Endothelial cell of umbilical vein (primary cell): ENCODE measurements at regions not wholly inside any gene's neighbourhood (a gene's known extent, or its start where the extent isn't known, plus 50 kb on each side); places are given as distances from the start of the nearest gene placed in this dataset.

Experiments
- BruUV-seq: library from RNA; stranded (reverse); fragments of 400-500 nt; replicated peaks from 2 replicates; lab custom pipeline; 2021; lab: Mats Ljungman, UMichigan
- CTCF ChIA-PET: fragments of 300-600, 350-600 bp; sonication (Branson Sonifier 250); formaldehyde crosslinking; loops from one replicate; lab custom pipeline; 2021; ENCODE audit warnings: antibody characterized with exemption, inconsistent platforms; lab: Charles Lee
- POLR2A ChIA-PET: fragments of 300-600, 350-600 bp; sonication (Branson Sonifier 250); formaldehyde crosslinking; loops from one replicate; lab custom pipeline; 2021; ENCODE audit warnings: antibody characterized with exemption, inconsistent platforms; lab: Charles Lee
- DNase-seq: peaks from one replicate; pipeline ENCODE4 v3.0.0-alpha.2; 2011; ENCODE audit warnings: low read depth, low spot score
- FAIRE-seq: peaks from 2 replicates; lab custom pipeline; 2011; peaks lifted over from hg19 to GRCh38; lab: Jason Lieb, UNC
- H2AFZ ChIP-seq: 2 replicates; pipeline ENCODE4 v1.6.0; 2012; ENCODE audit warnings: low read depth, low read length, control low read depth, inconsistent platforms
- H3K27ac ChIP-seq: 2 replicates; pipeline ENCODE4 v1.5.1; 2011; ENCODE audit warnings: low read depth, mild to moderate bottlenecking, control low read depth, low read length, moderate library complexity; ENCODE audit not compliant: insufficient read depth
- H3K27me3 ChIP-seq, 2 experiments: 2 replicates each; pipeline versions ENCODE4 v1.6.0 to v1.6.1; 2011; ENCODE audit warnings: low read length in 2 of 2, mixed read lengths in 1 of 2; ENCODE audit not compliant: control insufficient read depth in 2 of 2, insufficient read depth in 2 of 2
- H3K36me3 ChIP-seq, 2 experiments: 2 replicates in 1 of 2; 3 replicates in 1 of 2; pipeline ENCODE4 v1.5.1; 2011; ENCODE audit warnings: low read length in 2 of 2, mild to moderate bottlenecking in 1 of 2, moderate library complexity in 1 of 2; ENCODE audit not compliant: control insufficient read depth in 2 of 2, insufficient read depth in 2 of 2; ENCODE audit errors: extremely low read depth in 1 of 2
- H3K4me1 ChIP-seq: 3 replicates; pipeline ENCODE4 v1.5.1; 2011; ENCODE audit warnings: mild to moderate bottlenecking, low read length; ENCODE audit not compliant: control insufficient read depth, insufficient read depth; ENCODE audit errors: extremely low read depth
- H3K4me2 ChIP-seq: 2 replicates; pipeline ENCODE4 v1.6.1; 2011; ENCODE audit warnings: low read length, control low read depth, mixed read lengths; ENCODE audit not compliant: insufficient read depth
- H3K4me3 ChIP-seq, 3 experiments: fragments of 200-600 bp in 1 of 3; sonication (generic), shearing (Covaris generic) in 1 of 3; replicated peaks in 1 of 3; 2 replicates each; pipeline ENCODE4 v1.5.1; 2011 to 2016; ENCODE audit warnings: control low read depth in 3 of 3, low read length in 3 of 3, mild to moderate bottlenecking in 2 of 3, inconsistent platforms in 1 of 3, low read depth in 1 of 3, moderate library complexity in 1 of 3; ENCODE audit not compliant: insufficient read depth in 1 of 3
- H3K79me2 ChIP-seq: 2 replicates; pipeline ENCODE4 v1.6.0; 2012; ENCODE audit warnings: low read length, inconsistent platforms; ENCODE audit not compliant: control insufficient read depth, insufficient read depth
- H3K9ac ChIP-seq: replicated peaks from 2 replicates; pipeline ENCODE3; 2011; ENCODE audit warnings: low read length, control low read depth; ENCODE audit not compliant: insufficient read depth; ENCODE audit errors: extremely low read depth
- H3K9me1 ChIP-seq: replicated peaks from 3 replicates; pipeline ENCODE4 v1.6.0; 2011; ENCODE audit warnings: mild to moderate bottlenecking, low read length; ENCODE audit not compliant: control insufficient read depth, insufficient read depth; ENCODE audit errors: extremely low read depth
- H3K9me3 ChIP-seq: replicated peaks from 2 replicates; pipeline ENCODE4 v1.5.1; 2012; ENCODE audit warnings: low read length, inconsistent platforms; ENCODE audit not compliant: control insufficient read depth, insufficient read depth
- H4K20me1 ChIP-seq: replicated peaks from 2 replicates; pipeline ENCODE3; 2011; ENCODE audit warnings: mild to moderate bottlenecking, low read length; ENCODE audit not compliant: control insufficient read depth, insufficient read depth; ENCODE audit errors: extremely low read depth
- EZH2 ChIP-seq: IDR thresholded peaks from 2 replicates; pipeline ENCODE4 v1.6.1; 2012; ENCODE audit warnings: borderline replicate concordance, low read depth, mild to moderate bottlenecking, moderate library complexity, low read length, inconsistent platforms; ENCODE audit not compliant: severe bottlenecking
- FOS ChIP-seq: IDR thresholded peaks from 2 replicates; pipeline ENCODE4 v1.6.1; 2011; ENCODE audit warnings: mild to moderate bottlenecking, low read length, moderate library complexity, borderline replicate concordance; ENCODE audit not compliant: insufficient read depth
- GATA2 ChIP-seq: IDR thresholded peaks from 2 replicates; pipeline ENCODE4 v1.7.0; 2011; ENCODE audit warnings: low read depth, mild to moderate bottlenecking, moderate library complexity, mixed read lengths, low read length; ENCODE audit not compliant: insufficient read length, insufficient read depth
- MYC ChIP-seq: IDR thresholded peaks from one replicate; pipeline ENCODE4 v1.6.1; 2011; ENCODE audit warnings: mild to moderate bottlenecking, low read depth, low read length
- POLR2A ChIP-seq: IDR thresholded peaks from 2 replicates; pipeline ENCODE4 v1.6.1; 2012; ENCODE audit warnings: low read depth, mild to moderate bottlenecking, control low read depth, low read length
- dilution Hi-C: fragments of 300-500 bp; cut with MboI; formaldehyde crosslinking; loops from one replicate; pipeline ENCODE4 v1.15.0; 2019; ENCODE audit warnings: low sequenced_read_pairs; ENCODE audit not compliant: extremely low pct_ligation_motif_present
- intact Hi-C: fragments of 100-400 bp; cut with micrococcal nuclease; formaldehyde crosslinking; loops from one replicate; pipeline ENCODE4 v1.10.0; 2022
- TF ChIP-seq, protein P1 (sequence below), 2 donors: IDR thresholded peaks; 1 replicate in 1 of 2; 2 replicates in 1 of 2; pipeline ENCODE4 v1.5.1; 2011; ENCODE audit warnings: low read length in 2 of 2, mild to moderate bottlenecking in 2 of 2, moderate library complexity in 2 of 2, control low read depth in 1 of 2, inconsistent platforms in 1 of 2, low read depth in 1 of 2; ENCODE audit not compliant: insufficient read depth in 1 of 2; ENCODE audit errors: extremely low read depth in 1 of 2

DNA sequence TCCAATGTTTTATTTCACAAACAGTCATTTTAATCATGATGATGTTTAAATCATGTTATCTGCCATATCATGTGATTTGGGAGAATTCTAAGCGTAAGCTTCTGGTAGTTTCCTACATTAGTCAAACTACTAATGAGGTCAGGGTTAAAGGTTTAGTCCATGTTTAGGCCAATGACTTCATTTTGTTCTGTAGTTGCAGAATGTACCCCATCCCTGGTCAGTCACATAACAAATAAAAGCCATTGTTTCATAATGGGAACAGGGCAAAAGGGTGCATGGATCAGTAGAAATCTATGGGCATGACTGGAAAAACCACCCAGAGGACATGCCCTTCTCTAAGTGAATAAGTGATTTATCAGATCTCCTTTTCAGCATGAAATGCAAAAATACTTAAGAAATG lies 138.4 kb upstream of the ABCB5 start:
- intact Hi-C loops (no loop called here), dilution Hi-C loops (no loop called here)
- H3K79me2 ChIP-seq = no peaks in the 10 kb centered on the region
- H2AFZ ChIP-seq = no peak overlapping the region
- H3K9me3 ChIP-seq = no peaks in the 10 kb centered on the region
- no peak overlapping the region for H3K9ac ChIP-seq
- no peaks in the 10 kb centered on the region for H3K36me3 ChIP-seq
- DNase-seq (no peak), FAIRE-seq (no peak)
- peaks cover 2% of the 10 kb centered on the region for H3K4me1 ChIP-seq
- H4K20me1 ChIP-seq = no peaks in the 10 kb centered on the region
- TF ChIP-seq POLR2A (no peak), GATA2 (no peak), EZH2 (no peak), FOS (no peak)
- TF ChIP-seq, protein P1, sequence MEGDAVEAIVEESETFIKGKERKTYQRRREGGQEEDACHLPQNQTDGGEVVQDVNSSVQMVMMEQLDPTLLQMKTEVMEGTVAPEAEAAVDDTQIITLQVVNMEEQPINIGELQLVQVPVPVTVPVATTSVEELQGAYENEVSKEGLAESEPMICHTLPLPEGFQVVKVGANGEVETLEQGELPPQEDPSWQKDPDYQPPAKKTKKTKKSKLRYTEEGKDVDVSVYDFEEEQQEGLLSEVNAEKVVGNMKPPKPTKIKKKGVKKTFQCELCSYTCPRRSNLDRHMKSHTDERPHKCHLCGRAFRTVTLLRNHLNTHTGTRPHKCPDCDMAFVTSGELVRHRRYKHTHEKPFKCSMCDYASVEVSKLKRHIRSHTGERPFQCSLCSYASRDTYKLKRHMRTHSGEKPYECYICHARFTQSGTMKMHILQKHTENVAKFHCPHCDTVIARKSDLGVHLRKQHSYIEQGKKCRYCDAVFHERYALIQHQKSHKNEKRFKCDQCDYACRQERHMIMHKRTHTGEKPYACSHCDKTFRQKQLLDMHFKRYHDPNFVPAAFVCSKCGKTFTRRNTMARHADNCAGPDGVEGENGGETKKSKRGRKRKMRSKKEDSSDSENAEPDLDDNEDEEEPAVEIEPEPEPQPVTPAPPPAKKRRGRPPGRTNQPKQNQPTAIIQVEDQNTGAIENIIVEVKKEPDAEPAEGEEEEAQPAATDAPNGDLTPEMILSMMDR (IDR thresholded peaks at IDR 0.05; ENCODE audit: extremely low read depth in 1 of 2, insufficient read depth in 1 of 2, low read depth in 1 of 2, low read length in 2 of 2) = no peak
- H3K27me3 ChIP-seq = no peaks in the 10 kb centered on the region
- H3K27ac ChIP-seq = no peak overlapping the region
- H3K4me3 ChIP-seq = no peak overlapping the region
- no peaks in the 10 kb centered on the region for H3K9me1 ChIP-seq
- H3K4me2 ChIP-seq = no peak overlapping the region
- ChIA-PET POLR2A (no interaction called here), CTCF (interaction anchor here (1.7 kb wide), 1 partner anchor 8 kb away, joined by 3 read pairs; no protein-coding TSS in a partner anchor)
- BruUV-seq = no TSS peak

DNA sequence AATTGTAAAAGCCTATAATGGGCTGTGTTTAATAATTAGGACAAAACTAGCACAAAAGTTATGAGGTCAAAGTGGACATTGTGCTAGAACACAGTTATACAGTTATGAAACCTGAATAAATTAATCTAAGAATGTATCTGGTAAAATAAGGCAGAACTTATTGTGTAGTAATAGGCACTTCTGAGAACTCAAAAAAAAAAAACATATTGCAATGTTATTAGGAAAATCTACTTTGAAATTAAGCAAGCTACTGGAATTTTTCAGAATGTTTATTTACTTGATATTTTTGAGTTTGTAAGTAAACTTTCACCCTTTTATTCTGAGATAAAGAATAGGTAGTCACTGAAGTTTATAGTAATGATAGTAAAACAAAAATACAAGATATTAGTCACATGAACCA lies 135.8 kb upstream of the ABCB5 start:
- H3K9me1 ChIP-seq = no peaks in the 10 kb centered on the region
- no peaks in the 10 kb centered on the region for H3K36me3 ChIP-seq
- no peaks in the 10 kb centered on the region for H3K9me3 ChIP-seq
- no peak overlapping the region for H3K9ac ChIP-seq
- no peak overlapping the region for H3K4me3 ChIP-seq
- ChIA-PET CTCF (interaction anchor here (1.0 kb wide), 1 partner anchor 30 kb away, joined by 3 read pairs; no protein-coding TSS in a partner anchor), POLR2A (no interaction called here)
- H3K27me3 ChIP-seq = no peaks in the 10 kb centered on the region
- dilution Hi-C loops (no loop called here), intact Hi-C loops (no loop called here)
- no peak overlapping the region for H2AFZ ChIP-seq
- peaks cover 5% of the 10 kb centered on the region for H3K4me1 ChIP-seq
- no peaks in the 10 kb centered on the region for H4K20me1 ChIP-seq
- H3K79me2 ChIP-seq = no peaks in the 10 kb centered on the region
- BruUV-seq = no TSS peak
- H3K4me2 ChIP-seq = no peak overlapping the region
- no peak for TF ChIP-seq MYC
- FAIRE-seq (no peak), DNase-seq (no peak)
- no peak overlapping the region for H3K27ac ChIP-seq
